ENCODE measurements at regions not wholly inside any gene's neighbourhood (a gene's known extent, or its start where the extent isn't known, plus 50 kb on each side); places are given as distances from the start of the nearest gene placed in this dataset.

DNA sequence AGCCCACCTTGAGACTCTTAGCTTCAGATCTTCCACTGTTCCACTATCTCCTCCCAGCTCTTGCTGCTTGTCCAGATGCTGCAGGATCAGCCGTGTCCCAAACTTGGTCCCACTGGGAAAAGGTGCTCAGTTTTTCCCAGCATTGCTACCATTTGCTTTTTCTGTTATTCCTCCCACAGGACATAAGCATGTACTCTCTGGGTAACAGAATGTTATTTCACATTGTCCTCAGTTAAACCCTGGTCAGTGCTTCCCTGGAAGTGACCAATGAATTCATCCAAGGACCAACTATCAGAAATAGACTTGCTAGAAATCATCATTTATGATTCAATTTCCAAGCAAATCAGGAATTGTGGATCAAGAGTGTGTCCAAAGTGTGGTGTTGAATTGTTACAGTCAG is 179.2 kb upstream of the ZNF32 start:
- DNase-seq (ENCODE audit: low read depth) = no peak
- no peak overlapping the region for H3K4me3 ChIP-seq (ENCODE audit: low read length)
- TF ChIP-seq, protein P1, sequence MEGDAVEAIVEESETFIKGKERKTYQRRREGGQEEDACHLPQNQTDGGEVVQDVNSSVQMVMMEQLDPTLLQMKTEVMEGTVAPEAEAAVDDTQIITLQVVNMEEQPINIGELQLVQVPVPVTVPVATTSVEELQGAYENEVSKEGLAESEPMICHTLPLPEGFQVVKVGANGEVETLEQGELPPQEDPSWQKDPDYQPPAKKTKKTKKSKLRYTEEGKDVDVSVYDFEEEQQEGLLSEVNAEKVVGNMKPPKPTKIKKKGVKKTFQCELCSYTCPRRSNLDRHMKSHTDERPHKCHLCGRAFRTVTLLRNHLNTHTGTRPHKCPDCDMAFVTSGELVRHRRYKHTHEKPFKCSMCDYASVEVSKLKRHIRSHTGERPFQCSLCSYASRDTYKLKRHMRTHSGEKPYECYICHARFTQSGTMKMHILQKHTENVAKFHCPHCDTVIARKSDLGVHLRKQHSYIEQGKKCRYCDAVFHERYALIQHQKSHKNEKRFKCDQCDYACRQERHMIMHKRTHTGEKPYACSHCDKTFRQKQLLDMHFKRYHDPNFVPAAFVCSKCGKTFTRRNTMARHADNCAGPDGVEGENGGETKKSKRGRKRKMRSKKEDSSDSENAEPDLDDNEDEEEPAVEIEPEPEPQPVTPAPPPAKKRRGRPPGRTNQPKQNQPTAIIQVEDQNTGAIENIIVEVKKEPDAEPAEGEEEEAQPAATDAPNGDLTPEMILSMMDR (IDR thresholded peaks at IDR 0.05; ENCODE audit: insufficient read depth, low read depth, low read length, missing control alignments) = no peak

DNA sequence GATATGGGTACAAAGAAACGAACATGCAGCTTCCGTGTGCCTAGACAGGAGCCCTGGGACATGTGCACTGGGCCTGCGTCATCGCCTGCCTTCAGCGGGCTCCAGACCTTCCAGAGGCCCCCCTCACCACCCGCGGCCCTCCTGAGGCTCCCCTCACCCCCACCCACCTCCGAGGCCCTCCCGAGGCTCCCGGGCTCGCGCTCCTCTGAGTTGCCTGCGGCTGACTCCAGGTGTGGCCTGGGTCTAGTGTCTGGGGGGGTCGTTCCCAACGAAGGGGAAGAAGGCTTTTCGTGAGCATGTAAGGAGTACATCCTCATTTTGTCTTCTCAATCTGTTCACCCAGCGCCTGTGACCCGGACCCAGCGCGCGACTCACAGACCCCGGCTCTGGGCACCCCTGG is 177.3 kb upstream of the ZNF32 start:
- TF ChIP-seq, protein P1 (IDR thresholded peaks at IDR 0.05; ENCODE audit: insufficient read depth, low read depth, low read length, missing control alignments) = no peak
- H3K4me3 ChIP-seq (ENCODE audit: low read length) = no peak overlapping the region
- no peak for DNase-seq (ENCODE audit: low read depth)

DNA sequence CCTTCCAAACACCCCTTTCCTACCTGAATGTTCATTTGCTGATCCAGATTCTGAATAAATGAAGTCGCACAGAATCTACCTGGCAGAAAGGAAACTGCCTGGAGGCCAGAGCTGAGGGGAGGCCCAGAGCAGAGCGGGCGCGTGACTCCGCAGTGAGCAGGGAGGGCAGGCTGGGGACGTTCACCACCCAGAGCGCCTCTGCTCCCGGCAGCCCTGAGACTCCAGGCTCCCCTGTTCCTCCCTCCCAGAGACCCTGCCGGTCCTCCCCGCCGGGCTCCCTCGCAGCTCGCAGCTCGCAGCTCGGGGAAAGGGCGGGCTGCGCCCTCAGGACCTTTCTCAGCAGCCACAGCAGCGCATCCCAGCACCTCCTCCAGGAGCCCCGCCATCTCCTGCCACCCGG is 176.7 kb upstream of the ZNF32 start:
- TF ChIP-seq, protein P1 (IDR thresholded peaks at IDR 0.05; ENCODE audit: insufficient read depth, low read depth, low read length, missing control alignments) = no peak
- no peak overlapping the region for H3K4me3 ChIP-seq (ENCODE audit: low read length)
- DNase-seq (ENCODE audit: low read depth) = no peak

DNA sequence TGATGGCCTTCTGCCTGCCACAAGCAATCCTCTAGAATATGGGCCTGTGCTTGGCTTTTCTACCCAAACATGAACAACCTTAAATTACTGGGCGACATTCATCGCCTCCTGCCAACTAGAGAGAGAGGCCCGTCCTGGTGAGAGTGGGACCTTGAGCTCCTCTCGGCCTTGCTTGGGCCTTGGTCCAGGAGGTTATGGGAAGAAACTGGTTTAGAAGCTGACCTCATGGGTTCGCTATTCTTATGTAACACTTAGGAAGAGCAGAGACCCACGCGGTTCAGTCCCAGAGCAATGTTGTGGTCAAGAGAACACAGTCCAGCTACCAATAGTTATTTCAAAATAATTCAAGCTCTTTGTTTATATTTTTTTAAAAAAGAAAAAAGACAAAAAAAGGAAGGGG is 176.3 kb upstream of the ZNF32 start:
- no peak overlapping the region for H3K4me3 ChIP-seq (ENCODE audit: low read length)
- DNase-seq (ENCODE audit: low read depth) = no peak
- TF ChIP-seq, protein P1 (IDR thresholded peaks at IDR 0.05; ENCODE audit: insufficient read depth, low read depth, low read length, missing control alignments) = no peak

DNA sequence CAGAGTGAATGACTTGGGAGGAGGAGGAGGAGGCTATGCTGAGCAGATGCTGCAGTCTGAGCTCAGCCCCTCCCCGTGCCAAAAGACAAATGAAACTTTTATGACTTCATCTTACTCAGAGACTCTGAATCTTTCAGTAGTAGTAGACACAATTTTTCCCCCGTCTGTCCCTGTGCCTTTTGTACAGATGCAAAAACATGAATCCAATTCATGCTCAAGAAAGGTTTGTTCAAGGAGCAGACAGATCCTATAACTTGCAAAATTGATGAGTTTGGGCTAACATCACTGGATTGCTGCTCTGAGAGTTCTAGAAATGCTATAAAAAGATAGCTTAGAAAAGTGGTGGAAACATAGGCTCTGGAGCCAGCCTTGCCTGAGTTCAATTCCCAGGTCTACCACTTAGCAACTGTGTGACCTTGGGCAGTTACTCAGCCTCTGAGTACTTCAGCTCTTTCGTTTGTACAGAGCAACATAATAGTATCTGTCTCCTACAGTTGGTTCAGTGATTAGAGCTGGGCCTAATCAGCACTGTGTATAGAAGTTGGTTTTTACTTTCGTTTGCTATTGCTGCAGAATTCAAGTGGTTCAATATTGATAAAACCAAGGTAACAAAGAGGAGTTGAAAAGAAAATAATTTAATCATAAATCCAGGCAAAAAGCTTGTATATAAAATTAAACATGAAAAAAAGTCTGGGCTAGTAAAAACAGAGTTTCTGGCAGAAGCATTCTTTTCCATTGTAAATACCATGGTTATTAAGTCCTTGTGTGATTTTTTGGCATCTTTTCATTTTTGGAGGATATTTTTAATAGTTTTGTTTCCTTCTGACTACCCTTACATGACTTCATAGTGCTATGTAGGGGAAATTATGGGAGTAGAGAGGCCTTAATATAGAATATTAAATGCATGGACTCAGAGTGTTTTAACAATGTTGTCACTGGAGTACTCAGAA is 174.2 kb upstream of the ZNF32 start:
- DNase-seq (ENCODE audit: low read depth) = no peak
- H3K4me3 ChIP-seq (ENCODE audit: low read length) = no peak overlapping the region
- TF ChIP-seq, protein P1 (IDR thresholded peaks at IDR 0.05; ENCODE audit: insufficient read depth, low read depth, low read length, missing control alignments) = no peak

DNA sequence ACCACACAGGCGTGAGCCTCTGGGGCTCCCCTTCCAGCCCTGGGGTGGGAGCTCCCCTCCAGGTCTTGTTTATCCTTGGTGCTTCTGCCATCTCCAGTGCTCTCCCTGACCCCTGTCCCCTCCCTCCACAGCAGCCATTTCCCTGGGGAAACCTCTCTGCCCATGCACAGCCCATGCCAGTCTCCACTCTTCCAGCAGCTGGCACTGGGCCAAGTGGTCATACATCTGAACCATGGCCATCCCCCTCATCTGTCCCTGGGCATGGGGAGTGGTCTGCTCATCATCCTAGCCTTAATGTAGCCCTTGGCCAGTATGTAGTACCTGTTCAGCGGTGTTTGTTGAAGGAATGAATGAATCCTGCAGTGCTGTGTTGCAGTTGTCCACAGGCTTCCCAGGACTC is 172.4 kb upstream of the ZNF32 start:
- DNase-seq (ENCODE audit: low read depth) = no peak
- H3K4me3 ChIP-seq (ENCODE audit: low read length) = no peak overlapping the region
- TF ChIP-seq, protein P1 (IDR thresholded peaks at IDR 0.05; ENCODE audit: insufficient read depth, low read depth, low read length, missing control alignments) = no peak

DNA sequence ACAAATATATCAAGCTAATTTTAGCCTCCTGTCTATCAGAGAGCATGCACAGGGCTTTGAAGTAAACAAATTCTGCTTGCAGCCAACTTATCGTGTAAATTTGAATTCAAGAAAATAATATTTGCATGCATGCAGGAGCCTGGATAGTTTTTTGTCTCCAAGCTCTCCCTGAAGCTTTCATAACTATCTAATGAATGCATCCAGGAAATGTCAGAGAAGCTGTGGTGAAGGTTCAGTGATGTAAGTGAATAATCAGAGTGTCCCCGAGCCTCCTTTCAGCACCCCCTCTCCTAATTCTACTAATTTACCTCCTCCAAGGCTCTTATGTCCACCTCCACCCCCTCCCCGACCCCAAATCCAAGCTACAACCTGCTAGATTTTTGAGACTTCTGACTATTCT is 172.0 kb upstream of the ZNF32 start:
- DNase-seq (ENCODE audit: low read depth) = no peak
- TF ChIP-seq, protein P1 (IDR thresholded peaks at IDR 0.05; ENCODE audit: insufficient read depth, low read depth, low read length, missing control alignments) = no peak
- H3K4me3 ChIP-seq (ENCODE audit: low read length) = no peak overlapping the region

Data from epithelial cell of esophagus (primary cell).